GM12891 (cell line): ENCODE measurements at regions not wholly inside any gene's neighbourhood (a gene's known extent, or its start where the extent isn't known, plus 50 kb on each side); places are given as distances from the start of the nearest gene placed in this dataset.

ENCODE experiments used
- DNase-seq: peaks from one replicate; pipeline ENCODE4 v3.0.0; 2011; ENCODE audit warnings: low spot score; ENCODE audit not compliant: insufficient read length
- FAIRE-seq: peaks from 2 replicates; lab custom pipeline; 2011; peaks lifted over from hg19 to GRCh38; lab: Jason Lieb, UNC
- PAX5 ChIP-seq: IDR thresholded peaks from 2 replicates; pipeline ENCODE4 v1.6.1; 2011; ENCODE audit warnings: low read length, moderate library complexity, mild to moderate bottlenecking; ENCODE audit not compliant: insufficient read depth, severe bottlenecking
- POLR2A ChIP-seq: IDR thresholded peaks from 2 replicates; pipeline ENCODE4 v1.6.1; 2011; ENCODE audit warnings: low read depth, low read length, control low read depth
- POLR2AphosphoS5 ChIP-seq: IDR thresholded peaks from 2 replicates; pipeline ENCODE4 v1.6.1; 2011; ENCODE audit warnings: low read depth, low read length, control low read depth
- POU2F2 ChIP-seq: IDR thresholded peaks from 2 replicates; pipeline ENCODE4 v1.6.1; 2011; ENCODE audit warnings: low read depth, mild to moderate bottlenecking, control low read depth, low read length, moderate library complexity
- SPI1 ChIP-seq: IDR thresholded peaks from 2 replicates; pipeline ENCODE4 v1.6.1; 2011; ENCODE audit warnings: low read depth, low read length, control low read depth
- TAF1 ChIP-seq: IDR thresholded peaks from 2 replicates; pipeline ENCODE4 v1.6.1; 2011; ENCODE audit warnings: low read depth, low read length, control low read depth

DNA sequence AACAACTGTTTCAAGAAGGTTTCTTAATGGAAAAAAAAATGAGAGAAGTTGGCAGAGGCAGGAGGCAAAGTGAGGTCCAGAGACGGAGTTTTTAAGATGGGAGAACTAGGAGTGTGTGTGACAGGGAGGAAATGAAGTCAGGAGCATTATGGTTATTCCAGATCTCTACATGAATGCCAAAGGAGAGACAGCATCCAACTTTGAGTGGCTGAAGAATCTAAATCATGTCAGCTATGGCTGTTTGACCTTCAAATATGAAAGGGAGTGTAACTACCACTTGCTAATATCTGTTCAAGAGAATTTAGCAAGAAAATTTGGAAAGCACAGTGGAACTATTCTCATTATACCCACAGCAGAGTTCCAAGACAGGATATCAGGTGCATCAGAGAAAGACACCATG lies 81.2 kb upstream of the CCBE1 start:
- TF ChIP-seq POLR2AphosphoS5 (no peak), POU2F2 (no peak), SPI1 (no peak), PAX5 (no peak), POLR2A (no peak), TAF1 (no peak)
- DNase-seq (no peak), FAIRE-seq (no peak)

DNA sequence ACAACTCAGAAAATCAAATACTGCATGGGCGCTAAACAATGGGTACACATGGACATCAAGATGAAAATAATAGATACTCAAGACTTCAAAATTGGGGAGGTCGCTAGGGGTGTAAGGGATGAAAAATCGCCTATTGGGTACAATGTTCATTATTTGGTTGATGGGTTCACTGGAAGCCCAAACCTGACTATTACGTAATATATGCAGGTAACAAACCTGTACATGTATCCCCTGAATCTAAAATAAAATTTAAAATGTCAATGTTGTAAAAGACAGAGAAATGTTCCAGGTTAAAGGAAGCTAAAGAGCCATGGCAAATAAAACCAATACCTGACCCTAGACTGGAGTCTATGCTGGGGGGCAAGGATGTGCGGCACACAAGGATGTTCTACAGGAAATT lies 80.4 kb upstream of the CCBE1 start:
- FAIRE-seq (no peak), DNase-seq (no peak)
- no peak for TF ChIP-seq SPI1
- TF ChIP-seq POLR2A = no peak
- no peak for TF ChIP-seq POU2F2
- TF ChIP-seq PAX5 = no peak
- TF ChIP-seq TAF1 = no peak
- TF ChIP-seq POLR2AphosphoS5 = no peak

DNA sequence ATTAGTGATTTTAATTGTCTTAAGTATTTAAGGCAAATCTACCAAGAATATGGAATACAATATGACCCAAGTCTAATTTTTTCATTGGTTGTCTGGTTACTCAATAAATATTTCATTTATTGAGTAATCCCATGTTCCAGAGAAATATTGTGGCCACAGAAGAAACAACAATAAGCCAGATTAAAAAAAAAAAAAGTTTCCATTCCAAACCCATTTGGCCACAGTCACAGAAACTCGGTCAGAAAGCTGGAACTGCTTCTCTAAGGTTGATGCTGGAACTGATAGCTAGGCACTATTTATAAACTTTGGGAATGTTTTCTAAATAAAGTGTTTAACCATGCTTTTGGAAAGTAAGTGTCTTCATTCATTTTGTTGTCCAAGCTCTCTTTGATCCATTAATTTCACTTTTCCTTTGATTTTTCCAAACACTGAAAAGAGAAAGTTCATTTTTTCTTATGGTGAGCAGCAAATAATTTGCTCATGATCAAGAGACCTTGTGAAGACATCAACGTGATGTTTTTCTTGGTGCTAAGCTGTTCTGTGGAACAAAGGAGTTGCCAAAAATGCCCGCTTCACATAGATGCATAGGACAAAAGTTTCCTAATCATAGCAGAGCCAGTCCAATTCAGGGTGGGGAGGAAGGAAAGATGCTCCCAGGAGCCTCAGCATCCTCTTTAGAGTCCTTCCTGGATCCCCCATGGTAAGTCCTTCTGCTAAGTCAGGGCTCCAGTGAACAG lies 72.1 kb upstream of the CCBE1 start:
- TF ChIP-seq POLR2AphosphoS5 (no peak), POU2F2 (no peak), SPI1 (no peak), POLR2A (no peak), PAX5 (no peak), TAF1 (no peak)
- DNase-seq (no peak), FAIRE-seq (no peak)

DNA sequence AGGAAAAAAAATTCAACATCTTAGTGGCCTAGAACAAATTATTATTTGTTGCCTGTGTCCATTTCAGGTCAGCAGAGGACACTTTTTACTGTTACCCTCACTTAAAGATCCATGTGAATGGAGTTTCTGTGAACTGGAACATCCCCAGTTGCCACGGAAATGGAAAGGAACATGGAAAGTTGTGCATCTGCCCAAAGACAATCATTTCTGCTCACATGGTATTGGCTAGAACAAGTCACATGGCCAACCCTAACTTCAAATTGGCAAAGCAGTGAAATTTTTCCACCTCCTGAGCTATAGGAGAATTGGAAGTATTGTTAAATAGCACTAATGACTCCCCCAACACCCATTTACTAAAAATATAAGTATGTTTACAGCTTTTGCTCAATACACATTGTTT lies 71.2 kb upstream of the CCBE1 start:
- no peak for TF ChIP-seq TAF1
- TF ChIP-seq POU2F2 = no peak
- no peak for TF ChIP-seq SPI1
- TF ChIP-seq POLR2A = no peak
- no peak for TF ChIP-seq PAX5
- no peak for TF ChIP-seq POLR2AphosphoS5
- no peak for DNase-seq
- FAIRE-seq = no peak

DNA sequence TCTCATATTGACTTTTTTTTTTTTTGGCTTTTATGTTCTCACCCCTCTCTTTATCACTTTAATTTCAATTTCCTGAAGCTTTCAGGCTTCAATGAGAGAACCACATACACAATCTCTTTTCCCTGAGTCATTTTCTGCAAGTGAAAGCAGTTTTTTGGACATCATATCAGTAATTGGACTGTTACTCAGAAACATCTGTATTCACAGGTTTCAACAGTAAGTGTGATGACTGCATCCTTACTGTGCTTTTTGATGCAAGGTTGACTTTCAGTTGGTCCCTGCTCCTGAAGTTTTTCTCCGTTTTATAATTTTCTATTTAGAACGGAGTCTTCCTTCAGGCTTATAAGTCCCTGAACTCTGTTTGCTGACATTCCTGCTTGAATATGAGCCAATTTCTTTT lies 70.5 kb upstream of the CCBE1 start:
- no peak for DNase-seq
- no peak for FAIRE-seq
- no peak for TF ChIP-seq POLR2AphosphoS5

DNA sequence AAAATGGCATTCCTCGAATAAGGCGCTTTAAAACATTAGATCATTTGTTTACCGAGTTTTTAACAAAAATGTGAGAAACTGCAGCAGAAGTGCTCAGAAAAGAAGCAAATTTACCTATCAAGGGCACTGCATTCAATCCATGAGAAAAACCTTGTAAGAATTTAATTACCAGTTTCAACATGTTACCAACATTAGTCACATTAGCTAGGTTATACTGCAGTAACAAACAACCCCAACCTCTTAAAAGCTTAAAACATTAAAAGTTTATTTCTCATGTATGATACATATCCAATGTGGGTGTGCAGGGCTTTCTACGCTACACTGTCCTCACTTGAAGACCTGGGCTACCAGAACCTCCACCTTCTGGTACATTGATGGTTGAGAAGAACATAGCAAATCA lies 68.1 kb upstream of the CCBE1 start:
- TF ChIP-seq TAF1 (no peak), POU2F2 (no peak)
- DNase-seq (no peak), FAIRE-seq (no peak)

DNA sequence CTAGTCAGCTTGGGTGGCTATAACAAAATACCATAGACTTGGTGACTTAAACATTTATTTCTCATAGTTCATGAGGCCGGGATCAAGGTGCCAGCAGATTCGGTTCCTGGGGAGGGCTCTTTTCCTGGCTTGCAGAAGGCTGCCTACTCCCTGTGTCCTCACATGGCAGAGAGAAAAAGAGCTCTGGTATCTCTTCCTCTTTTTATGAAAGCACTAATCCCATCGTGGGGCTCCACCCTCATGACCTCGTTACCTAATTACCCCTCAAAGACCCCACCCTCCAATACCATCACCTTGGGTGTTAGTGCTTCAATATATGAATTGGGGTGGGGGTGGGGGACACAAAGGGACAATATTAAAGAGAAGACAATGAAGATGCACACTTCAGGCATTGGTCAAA lies 67.1 kb upstream of the CCBE1 start:
- DNase-seq = no peak
- TF ChIP-seq SPI1 (peak; percentile 55), POLR2A (no peak)
- no peak for FAIRE-seq

DNA sequence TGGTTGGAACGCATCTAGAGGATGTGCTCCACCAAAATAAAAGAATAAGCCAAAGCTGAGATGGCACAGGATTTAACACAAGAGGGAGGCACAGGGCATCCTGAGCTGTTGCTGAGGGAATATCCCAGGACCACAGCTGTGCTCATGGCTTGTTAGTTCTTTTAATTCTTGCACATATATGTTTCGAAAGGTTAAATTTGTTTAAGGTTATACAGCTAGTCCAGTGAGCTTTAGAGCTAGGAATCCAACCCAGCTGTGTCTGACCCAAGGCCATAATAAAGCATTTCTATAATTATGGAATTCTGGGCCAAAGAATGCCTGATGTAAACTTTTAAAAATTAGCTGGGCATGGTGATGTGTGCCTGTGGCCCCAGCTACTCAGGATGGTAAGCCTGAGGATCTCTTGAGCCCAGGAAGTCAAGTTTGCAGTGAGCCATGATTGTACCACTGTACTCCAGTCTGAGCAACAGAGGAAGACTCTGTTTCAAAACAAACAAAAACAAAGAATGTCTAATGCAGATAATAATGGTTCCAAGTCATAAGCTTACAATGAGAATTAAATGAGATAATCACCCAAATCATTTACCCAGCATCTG lies 66.4 kb upstream of the CCBE1 start:
- FAIRE-seq (no peak), DNase-seq (no peak)
- TF ChIP-seq PAX5 (no peak), POU2F2 (no peak), POLR2AphosphoS5 (no peak), TAF1 (no peak)

DNA sequence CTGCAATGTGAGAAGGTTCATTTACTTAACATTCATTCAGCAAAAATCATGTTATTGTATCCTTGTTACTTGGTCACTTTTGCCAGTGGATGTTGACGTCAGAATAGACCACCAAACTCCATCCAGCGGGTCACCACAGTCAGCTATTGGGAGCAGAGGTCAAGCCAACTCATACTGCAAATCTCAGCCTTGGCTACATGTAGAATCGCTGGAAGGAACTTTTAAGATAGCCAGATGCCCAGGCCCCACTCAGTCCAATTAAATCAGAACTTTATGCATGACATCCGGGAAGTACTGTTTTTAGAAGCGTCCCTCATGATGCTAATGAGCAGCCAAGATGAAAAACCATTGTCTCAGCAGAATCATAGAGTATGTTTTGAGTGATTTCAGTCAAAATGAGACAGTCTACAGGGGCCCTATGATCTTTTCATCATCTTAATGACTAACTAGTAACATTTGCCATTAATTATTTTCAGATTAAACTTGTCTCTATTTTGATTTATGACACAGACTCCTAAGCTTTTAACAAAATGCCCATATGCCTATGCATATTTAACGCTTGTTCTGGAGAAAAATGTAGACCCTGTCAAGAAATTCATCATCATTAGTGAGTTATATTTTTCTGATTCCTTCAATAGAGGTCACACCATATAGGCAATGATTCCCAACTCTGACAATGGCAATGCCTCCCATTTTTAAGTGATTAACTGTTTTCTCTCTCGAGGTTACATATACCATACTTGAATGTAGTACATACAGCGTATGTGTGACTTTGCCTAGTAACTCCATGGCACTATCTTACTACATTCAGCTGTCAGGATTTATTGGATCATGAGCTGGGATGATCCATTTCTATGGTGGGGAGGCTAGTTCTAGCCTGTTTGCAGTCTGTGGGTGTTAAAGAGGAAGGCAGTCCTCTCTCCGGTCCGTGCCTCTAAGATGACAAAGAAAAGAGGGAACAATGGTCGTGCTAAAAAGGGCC lies 63.7 kb upstream of the CCBE1 start:
- FAIRE-seq (no peak), DNase-seq (no peak)
- no peak for TF ChIP-seq POLR2AphosphoS5
- no peak for TF ChIP-seq SPI1
- TF ChIP-seq POU2F2 = no peak

DNA sequence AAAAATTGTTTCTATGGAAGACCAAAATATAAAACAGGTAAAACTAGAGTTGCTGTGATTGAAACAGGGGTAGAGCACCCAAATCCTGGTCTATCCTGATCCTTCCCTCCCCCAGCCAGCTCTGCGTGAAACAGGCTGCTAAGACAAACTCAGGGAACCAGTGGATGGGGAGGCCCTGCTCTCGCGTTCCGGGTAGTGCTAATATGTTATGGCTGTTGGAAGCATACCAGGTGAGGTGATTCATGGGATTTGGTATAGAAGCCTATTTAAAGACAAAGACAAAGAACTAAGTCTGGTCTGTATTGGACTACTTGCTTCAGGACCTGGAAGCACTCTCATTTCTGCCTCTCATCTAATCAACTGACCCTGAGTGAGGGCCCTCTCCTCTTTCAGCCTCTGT lies 63.0 kb upstream of the CCBE1 start:
- FAIRE-seq = no peak
- no peak for TF ChIP-seq TAF1
- TF ChIP-seq POLR2AphosphoS5 = no peak
- TF ChIP-seq PAX5 = no peak
- TF ChIP-seq SPI1 = no peak
- TF ChIP-seq POLR2A = no peak
- no peak for TF ChIP-seq POU2F2

More for the DNA sequence above, 63.0 kb upstream of the CCBE1 start:
- DNase-seq = no peak
